T-cell (primary cell): ENCODE measurements at regions not wholly inside any gene's neighbourhood (a gene's known extent, or its start where the extent isn't known, plus 50 kb on each side); places are given as distances from the start of the nearest gene placed in this dataset.

Experiments
- ATAC-seq, 4 experiments: fragments of 200-7000 bp in 3 of 4; fragments of 150-1000 bp in 1 of 4; cut with Tn5 transposase; replicated peaks in 1 of 4; 1 replicate in 3 of 4; 2 replicates in 1 of 4; pipeline ENCODE4 v1.10.0; 2021; ENCODE audit warnings: moderate library complexity in 3 of 4, mild to moderate bottlenecking in 2 of 4, moderate number of reproducible peaks in 1 of 4
- CTCF ChIA-PET, 2 donors: fragments of 300-600 bp; sonication (Branson Sonifier 250); formaldehyde crosslinking; loops; one replicate each; lab custom pipeline; 2022; ENCODE audit warnings: antibody characterized with exemption in 2 of 2; lab: Charles Lee
- POLR2A ChIA-PET, 2 donors: fragments of 300-600 bp; sonication (Branson Sonifier 250); formaldehyde crosslinking; loops; one replicate each; lab custom pipeline; 2022; ENCODE audit warnings: antibody characterized with exemption in 2 of 2; lab: Charles Lee
- DNase-seq, 35 experiments: peaks; one replicate each; pipeline versions ENCODE4 v3.0.0 to v3.0.0-alpha.2; 2013 to 2023
- H3K27ac ChIP-seq: one replicate; pipeline ENCODE4 v1.5.1; 2013; ENCODE audit warnings: low read length
- H3K27me3 ChIP-seq, 2 experiments: replicated peaks in 1 of 2; 1 replicate in 1 of 2; 2 replicates in 1 of 2; pipeline versions ENCODE4 v1.6.1 to v1.7.0; 2013; ENCODE audit warnings: low read length in 1 of 2, mixed read lengths in 1 of 2; ENCODE audit not compliant: control insufficient read depth in 2 of 2, insufficient read depth in 2 of 2; ENCODE audit errors: extremely low read depth in 1 of 2
- H3K36me3 ChIP-seq, 2 donors: 1 replicate in 1 of 2; 2 replicates in 1 of 2; pipeline versions ENCODE4 v1.6.1 to v1.7.0; 2013; ENCODE audit warnings: low read length in 1 of 2; ENCODE audit not compliant: control insufficient read depth in 2 of 2, insufficient read depth in 1 of 2; ENCODE audit errors: extremely low read depth in 1 of 2
- H3K4me1 ChIP-seq, 2 experiments: 1 replicate in 1 of 2; 2 replicates in 1 of 2; pipeline versions ENCODE4 v1.6.1 to v1.7.0; 2013; ENCODE audit warnings: low read length in 2 of 2, mixed read lengths in 1 of 2; ENCODE audit not compliant: insufficient read depth in 2 of 2, control insufficient read depth in 1 of 2; ENCODE audit errors: extremely low read depth in 1 of 2
- H3K4me3 ChIP-seq, 2 donors: 1 replicate in 1 of 2; 2 replicates in 1 of 2; pipeline versions ENCODE4 v1.5.1 to v1.7.0; 2013; ENCODE audit warnings: mild to moderate bottlenecking in 2 of 2, low read length in 1 of 2, moderate library complexity in 1 of 2; ENCODE audit not compliant: control insufficient read depth in 1 of 2; ENCODE audit errors: extremely low read depth in 1 of 2
- H3K9me3 ChIP-seq: 2 replicates; pipeline ENCODE4 v1.7.0; 2013
- H3K27ac Mint-ChIP-seq, 2 donors: one replicate each; pipeline ENCODE4 v1.8.0; 2020 to 2021; ENCODE audit warnings: mild to moderate bottlenecking in 2 of 2, mixed read lengths in 2 of 2
- H3K27me3 Mint-ChIP-seq, 2 donors: one replicate each; pipeline ENCODE4 v1.8.0; 2021 to 2022; ENCODE audit warnings: mixed read lengths in 2 of 2
- H3K36me3 Mint-ChIP-seq: one replicate; pipeline ENCODE4 v1.8.0; 2021; ENCODE audit warnings: mixed read lengths
- H3K4me1 Mint-ChIP-seq, 3 donors: one replicate each; pipeline ENCODE4 v1.8.0; 2020 to 2022; ENCODE audit warnings: mixed read lengths in 3 of 3, mild to moderate bottlenecking in 1 of 3
- H3K4me3 Mint-ChIP-seq, 3 donors: one replicate each; pipeline ENCODE4 v1.8.0; 2020 to 2022; ENCODE audit warnings: mild to moderate bottlenecking in 3 of 3, mixed read lengths in 3 of 3, moderate library complexity in 3 of 3
- H3K9me3 Mint-ChIP-seq, 3 donors: one replicate each; pipeline ENCODE4 v1.8.0; 2020 to 2022; ENCODE audit warnings: mixed read lengths in 3 of 3
- WGBS: methylation state at CpG from one replicate; pipeline ENCODE4 v1.1.5; 2013; ENCODE audit warnings: missing lambda C conversion rate; ENCODE audit not compliant: insufficient coverage; 5-methylcytosine and 5-hydroxymethylcytosine counted together

- no CpG with 5 or more reads among the region's 1 CpG for WGBS
- H3K27ac ChIP-seq: no peak overlapping the region
- H3K27me3 ChIP-seq: no peaks in the 10 kb centered on the region
- H3K4me1 ChIP-seq: no peaks in the 10 kb centered on the region
- ChIA-PET POLR2A (no interaction called here), CTCF (no interaction called here)
- H3K9me3 ChIP-seq: no peaks in the 10 kb centered on the region
- no peaks in the 10 kb centered on the region for H3K4me1 Mint-ChIP-seq
- no peak overlapping the region for H3K4me3 ChIP-seq
- no peak overlapping the region for H3K4me3 Mint-ChIP-seq
- H3K36me3 Mint-ChIP-seq: no peaks in the 10 kb centered on the region
- DNase-seq (no peak), ATAC-seq (no peak)
- no peaks in the 10 kb centered on the region for H3K27me3 Mint-ChIP-seq
- peaks cover 0 to 5% (median 4%) of the 10 kb centered on the region in 3 donors for H3K9me3 Mint-ChIP-seq
- H3K27ac Mint-ChIP-seq: no peak overlapping the region
- H3K36me3 ChIP-seq: no peaks in the 10 kb centered on the region
These were observed 1014.8 kb downstream of the C4orf33 start for GRCh38 chr4:130110770-130111169.

GRCh38 chr4:130124066-130124465, 1028.1 kb downstream of the C4orf33 start:
- POLR2A ChIA-PET: interaction anchor here in 1 of 2 donors (0.6 kb wide), 1 partner anchor 1676 kb away, joined by 3 read pairs; no protein-coding TSS in a partner anchor
- H3K9me3 Mint-ChIP-seq: peaks cover 5 to 13% (median 7%) of the 10 kb centered on the region in 3 donors
- Histone ChIP-seq H3K27ac (no peak overlapping the region), H3K27me3 (no peaks in the 10 kb centered on the region), H3K36me3 (no peaks in the 10 kb centered on the region), H3K9me3 (no peaks in the 10 kb centered on the region), H3K4me3 (no peak overlapping the region), H3K4me1 (no peaks in the 10 kb centered on the region)
- WGBS: no CpG with 5 or more reads among the region's 4 CpGs
- CTCF ChIA-PET: no interaction called here
- H3K4me3 Mint-ChIP-seq: no peak overlapping the region
- no peaks in the 10 kb centered on the region for H3K4me1 Mint-ChIP-seq
- no peak overlapping the region for H3K27ac Mint-ChIP-seq
- DNase-seq: no peak
- H3K36me3 Mint-ChIP-seq: no peaks in the 10 kb centered on the region
- no peak for ATAC-seq
- no peaks in the 10 kb centered on the region for H3K27me3 Mint-ChIP-seq

- DNase-seq (no peak), ATAC-seq (no peak)
- Mint-ChIP-seq H3K4me3 (no peak overlapping the region), H3K36me3 (no peaks in the 10 kb centered on the region), H3K27ac (no peak overlapping the region), H3K4me1 (no peaks in the 10 kb centered on the region), H3K27me3 (no peaks in the 10 kb centered on the region), H3K9me3 (peaks cover 2 to 12% (median 3%) of the 10 kb centered on the region in 3 donors)
- Histone ChIP-seq H3K4me1 (no peaks in the 10 kb centered on the region), H3K27ac (no peak overlapping the region), H3K9me3 (peaks cover 2% of the 10 kb centered on the region), H3K36me3 (no peaks in the 10 kb centered on the region), H3K4me3 (no peak overlapping the region), H3K27me3 (no peaks in the 10 kb centered on the region)
- CTCF ChIA-PET: interaction anchor here in 1 of 2 donors (1.1 kb wide), 1 partner anchor 452 kb away, joined by 3 read pairs; no protein-coding TSS in a partner anchor
- WGBS: 96% methylated on average over 4 of the region's 5 CpGs
- POLR2A ChIA-PET: no interaction called here
These were observed 1029.5 kb downstream of the C4orf33 start for GRCh38 chr4:130125467-130125866.

- peaks cover 4 to 13% (median 8%) of the 10 kb centered on the region in 3 donors for H3K9me3 Mint-ChIP-seq
- no peak overlapping the region for H3K27ac ChIP-seq
- no peaks in the 10 kb centered on the region for H3K36me3 ChIP-seq
- H3K27ac Mint-ChIP-seq: no peak overlapping the region
- H3K36me3 Mint-ChIP-seq: no peaks in the 10 kb centered on the region
- H3K9me3 ChIP-seq: peaks cover 2% of the 10 kb centered on the region
- H3K27me3 ChIP-seq: no peaks in the 10 kb centered on the region
- POLR2A ChIA-PET: interaction anchor here in 1 of 2 donors (0.5 kb wide), 1 partner anchor 9 kb away, joined by 3 read pairs; no protein-coding TSS in a partner anchor
- ATAC-seq: no peak
- no peak overlapping the region for H3K4me3 Mint-ChIP-seq
- no peaks in the 10 kb centered on the region for H3K4me1 ChIP-seq
- no peaks in the 10 kb centered on the region for H3K27me3 Mint-ChIP-seq
- no peaks in the 10 kb centered on the region for H3K4me1 Mint-ChIP-seq
- no peak overlapping the region for H3K4me3 ChIP-seq
- CTCF ChIA-PET: no interaction called here
- no peak for DNase-seq
These were observed 1031.3 kb downstream of the C4orf33 start for GRCh38 chr4:130127297-130127696.

GRCh38 chr4:130131536-130131935, 1035.6 kb downstream of the C4orf33 start:
- Mint-ChIP-seq H3K4me1 (no peaks in the 10 kb centered on the region), H3K4me3 (no peak overlapping the region), H3K27ac (no peak overlapping the region), H3K9me3 (peaks cover 4 to 19% (median 17%) of the 10 kb centered on the region in 3 donors), H3K27me3 (no peaks in the 10 kb centered on the region), H3K36me3 (no peaks in the 10 kb centered on the region)
- WGBS: 81% methylated on average over 3 of the region's 3 CpGs
- ChIA-PET CTCF (no interaction called here), POLR2A (interaction anchor here in 1 of 2 donors (0.6 kb wide), 1 partner anchor 214 kb away, joined by 3 read pairs; no protein-coding TSS in a partner anchor)
- peaks cover 2% of the 10 kb centered on the region for H3K9me3 ChIP-seq
- no peak for DNase-seq
- H3K27ac ChIP-seq: no peak overlapping the region
- ATAC-seq: no peak
- no peaks in the 10 kb centered on the region for H3K36me3 ChIP-seq
- H3K4me1 ChIP-seq: no peaks in the 10 kb centered on the region
- no peaks in the 10 kb centered on the region for H3K27me3 ChIP-seq
- no peak overlapping the region for H3K4me3 ChIP-seq

- Histone ChIP-seq H3K27me3 (no peaks in the 10 kb centered on the region), H3K27ac (no peak overlapping the region), H3K36me3 (no peaks in the 10 kb centered on the region), H3K9me3 (no peaks in the 10 kb centered on the region), H3K4me1 (no peaks in the 10 kb centered on the region), H3K4me3 (no peak overlapping the region)
- no peaks in the 10 kb centered on the region for H3K4me1 Mint-ChIP-seq
- no CpG with 5 or more reads among the region's 7 CpGs for WGBS
- CTCF ChIA-PET: no interaction called here
- DNase-seq (no peak), ATAC-seq (no peak)
- no peaks in the 10 kb centered on the region for H3K27me3 Mint-ChIP-seq
- no peak overlapping the region for H3K4me3 Mint-ChIP-seq
- no peak overlapping the region for H3K27ac Mint-ChIP-seq
- H3K9me3 Mint-ChIP-seq: peaks cover 2 to 5% (median 5%) of the 10 kb centered on the region in 3 donors
- POLR2A ChIA-PET: no interaction called here
- no peaks in the 10 kb centered on the region for H3K36me3 Mint-ChIP-seq
These were observed 1045.7 kb downstream of the C4orf33 start for GRCh38 chr4:130141651-130142050.

- H3K27ac Mint-ChIP-seq: no peak overlapping the region
- Histone ChIP-seq H3K36me3 (no peaks in the 10 kb centered on the region), H3K4me3 (no peak overlapping the region), H3K4me1 (no peaks in the 10 kb centered on the region), H3K9me3 (no peaks in the 10 kb centered on the region), H3K27me3 (no peaks in the 10 kb centered on the region), H3K27ac (no peak overlapping the region)
- peaks cover 2 to 14% (median 9%) of the 10 kb centered on the region in 3 donors for H3K9me3 Mint-ChIP-seq
- no peaks in the 10 kb centered on the region for H3K4me1 Mint-ChIP-seq
- ChIA-PET POLR2A (interaction anchor here in 1 of 2 donors (0.6 kb wide), 1 partner anchor 823 kb away, joined by 3 read pairs; no protein-coding TSS in a partner anchor), CTCF (no interaction called here)
- no CpG with 5 or more reads among the region's 1 CpG for WGBS
- no peak overlapping the region for H3K4me3 Mint-ChIP-seq
- H3K36me3 Mint-ChIP-seq: no peaks in the 10 kb centered on the region
- no peak for ATAC-seq
- H3K27me3 Mint-ChIP-seq: no peaks in the 10 kb centered on the region
- no peak for DNase-seq
These were observed 1047.7 kb downstream of the C4orf33 start for GRCh38 chr4:130143656-130144055.
